ENCODE measurements at regions not wholly inside any gene's neighbourhood (a gene's known extent, or its start where the extent isn't known, plus 50 kb on each side); places are given as distances from the start of the nearest gene placed in this dataset.

GRCh38 chr6:23106951-23107350 is 537.6 kb downstream of the HDGFL1 start:
- TF ChIP-seq RAD21 (conservative IDR thresholded peaks at IDR 0.05 in 1 of 2, IDR thresholded peaks at IDR 0.05 in 1 of 2) = no peak
- TF ChIP-seq E2F6 (IDR thresholded peaks at IDR 0.05; ENCODE audit: borderline replicate concordance, low read depth) = no peak
- no peak for TF ChIP-seq TP53 (CRISPR knock-in tag; IDR thresholded peaks at IDR 0.05)
- TF ChIP-seq MAFK (IDR thresholded peaks at IDR 0.05; ENCODE audit: partially characterized antibody) = no peak
- no peak overlapping the region for H3K27ac ChIP-seq
- ChIA-PET CTCF (no interaction called here), POLR2A (no interaction called here)
- ATAC-seq (no peak), DNase-seq (ENCODE audit: low read depth in 1 of 2, low spot score in 1 of 2) (no peak), FAIRE-seq (no peak)
- no peaks in the 10 kb centered on the region for H3K4me1 ChIP-seq
- H3K9me3 ChIP-seq = no peaks in the 10 kb centered on the region
- H3K4me3 ChIP-seq = no peak overlapping the region
- 11% methylated on average over 2 of the region's 2 CpGs for WGBS (ENCODE audit: missing lambda C conversion rate)
- no peak overlapping the region for H3K4me2 ChIP-seq

DNA sequence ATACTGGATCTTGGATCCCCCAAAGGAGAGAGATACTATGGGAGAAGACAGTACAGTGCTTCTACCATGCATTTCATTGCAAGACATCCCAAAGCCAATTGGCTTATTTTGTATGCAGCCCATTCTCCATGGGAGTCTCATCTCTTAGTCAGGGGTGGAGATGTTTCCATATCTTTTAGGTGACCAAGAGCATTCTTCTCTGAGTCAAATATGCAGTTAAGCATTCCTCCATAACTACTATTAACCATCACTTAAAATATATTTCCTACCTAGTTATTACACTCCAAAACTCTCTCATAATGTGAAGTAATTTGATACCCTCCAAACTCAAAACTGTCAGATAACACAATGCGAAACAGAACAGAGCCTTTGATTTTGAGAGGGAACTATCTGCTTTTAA is 542.6 kb downstream of the HDGFL1 start:
- Histone ChIP-seq H3K4me3 (no peak overlapping the region), H3K9me3 (no peaks in the 10 kb centered on the region), H3K4me2 (no peak overlapping the region), H3K27ac (no peak overlapping the region), H3K4me1 (no peaks in the 10 kb centered on the region)
- POLR2A ChIA-PET = no interaction called here
- WGBS (ENCODE audit: missing lambda C conversion rate) = 86% methylated on average over 1 of the region's 1 CpG
- ATAC-seq (no peak), FAIRE-seq (no peak), DNase-seq (ENCODE audit: low read depth in 1 of 2, low spot score in 1 of 2) (no peak)
- TF ChIP-seq HDAC2 (IDR thresholded peaks at IDR 0.05) (no peak), EP300 (IDR thresholded peaks at IDR 0.05) (no peak), CEBPB (IDR thresholded peaks at IDR 0.05) (no peak)
- CTCF ChIA-PET = interaction anchor here (0.6 kb wide), 1 partner anchor 14 kb away, joined by 5 read pairs; no protein-coding TSS in a partner anchor

DNA sequence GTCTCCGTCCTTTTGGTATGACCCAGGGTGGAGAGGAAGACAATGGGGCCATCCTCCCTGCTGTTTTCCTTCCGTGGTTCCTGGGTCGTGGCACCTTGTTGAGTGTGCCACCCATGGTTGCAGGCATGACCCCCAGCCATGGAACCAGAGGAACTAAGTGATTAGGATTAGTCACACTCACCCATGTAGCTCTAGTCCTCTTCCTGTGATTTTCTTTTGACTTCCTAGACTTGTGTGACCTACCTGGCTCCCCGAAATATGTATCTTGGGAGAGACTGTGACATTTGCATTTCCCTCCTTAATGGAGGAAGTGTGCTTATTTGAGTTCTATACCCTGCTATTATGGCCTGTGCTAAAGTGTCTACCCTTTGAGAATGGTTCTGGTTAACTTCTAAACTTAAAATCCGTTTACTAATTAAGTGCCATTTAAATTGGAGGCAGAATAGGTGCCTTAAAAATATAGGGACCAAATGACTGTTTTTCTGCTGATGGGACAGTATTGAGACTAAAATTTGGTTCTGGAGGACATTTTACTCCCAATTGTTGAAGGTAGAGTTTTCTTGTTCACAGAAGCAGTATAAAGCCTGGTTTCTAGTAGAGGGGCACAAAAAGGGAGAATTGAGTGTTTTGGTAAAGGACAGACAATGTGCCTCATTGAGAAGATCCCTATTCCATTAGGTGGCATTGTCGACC is 545.6 kb downstream of the HDGFL1 start:
- FAIRE-seq (no peak), DNase-seq (ENCODE audit: low read depth in 1 of 2, low spot score in 1 of 2) (no peak), ATAC-seq (no peak)
- POLR2A ChIA-PET = no interaction called here
- no peaks in the 10 kb centered on the region for H3K9me3 ChIP-seq
- H3K4me1 ChIP-seq = no peaks in the 10 kb centered on the region
- CTCF ChIA-PET = no interaction called here
- TF ChIP-seq HOXA7 (CRISPR knock-in tag; IDR thresholded peaks at IDR 0.05) (no peak), JUNB (IDR thresholded peaks at IDR 0.05) (no peak), MAFK (IDR thresholded peaks at IDR 0.05; ENCODE audit: partially characterized antibody) (no peak), CEBPB (IDR thresholded peaks at IDR 0.05) (no peak), MAZ (IDR thresholded peaks at IDR 0.05; ENCODE audit: borderline replicate concordance, low read depth, low read length) (no peak), TP53 (CRISPR knock-in tag; IDR thresholded peaks at IDR 0.05) (no peak), POLR2A (IDR thresholded peaks at IDR 0.05; ENCODE audit: low read length) (no peak), ZSCAN20 (CRISPR knock-in tag; IDR thresholded peaks at IDR 0.05) (no peak), SMC3 (IDR thresholded peaks at IDR 0.05) (no peak), TFCP2L1 (CRISPR knock-in tag; IDR thresholded peaks at IDR 0.05) (no peak), E2F6 (IDR thresholded peaks at IDR 0.05; ENCODE audit: borderline replicate concordance, low read depth) (no peak), MAX (IDR thresholded peaks at IDR 0.05) (no peak)
- no peak overlapping the region for H3K4me3 ChIP-seq
- no peak overlapping the region for H3K27ac ChIP-seq
- no peak overlapping the region for H3K4me2 ChIP-seq
- 14% methylated on average over 6 of the region's 6 CpGs for WGBS (ENCODE audit: missing lambda C conversion rate)

DNA sequence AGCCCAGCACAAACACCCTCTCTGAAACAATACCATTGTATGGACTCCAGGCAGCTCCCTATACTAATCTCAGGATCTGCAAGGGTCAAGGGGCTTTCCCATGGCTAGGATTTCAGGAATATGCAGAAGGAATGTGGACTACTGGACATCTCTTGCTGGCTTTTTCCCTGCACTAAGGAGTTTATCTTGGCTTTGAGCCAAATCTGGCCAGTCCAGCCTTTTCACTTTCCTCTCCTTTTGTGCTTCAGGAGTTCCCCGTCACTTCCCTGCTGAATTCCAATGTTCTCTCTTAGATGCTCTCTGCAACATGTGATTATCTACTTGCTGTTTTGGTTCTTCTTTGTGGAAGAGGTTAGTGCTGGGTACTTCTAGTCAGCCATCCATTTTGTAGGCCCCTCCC is 568.2 kb downstream of the HDGFL1 start:
- TF ChIP-seq JUN (IDR thresholded peaks at IDR 0.05) (no peak), ZC3H11A (IDR thresholded peaks at IDR 0.05) (no peak), SMC3 (IDR thresholded peaks at IDR 0.05) (no peak), HOXB13 (CRISPR knock-in tag; IDR thresholded peaks at IDR 0.05; ENCODE audit: low read depth) (no peak), CEBPB (IDR thresholded peaks at IDR 0.05) (no peak), MAFK (IDR thresholded peaks at IDR 0.05; ENCODE audit: partially characterized antibody) (no peak), EHMT2 (IDR thresholded peaks at IDR 0.05; ENCODE audit: low read depth) (no peak), FOSB (CRISPR knock-in tag; IDR thresholded peaks at IDR 0.05) (no peak), NPAS2 (CRISPR knock-in tag; IDR thresholded peaks at IDR 0.05; ENCODE audit: borderline replicate concordance) (no peak), ZFP36 (IDR thresholded peaks at IDR 0.05; ENCODE audit: borderline replicate concordance, partially characterized antibody) (no peak), TP53 (CRISPR knock-in tag; IDR thresholded peaks at IDR 0.05) (no peak), CBX8 (IDR thresholded peaks at IDR 0.05) (no peak), CHD2 (IDR thresholded peaks at IDR 0.05; ENCODE audit: low read length, partially characterized antibody) (no peak)
- TF ChIP-seq, protein P1, sequence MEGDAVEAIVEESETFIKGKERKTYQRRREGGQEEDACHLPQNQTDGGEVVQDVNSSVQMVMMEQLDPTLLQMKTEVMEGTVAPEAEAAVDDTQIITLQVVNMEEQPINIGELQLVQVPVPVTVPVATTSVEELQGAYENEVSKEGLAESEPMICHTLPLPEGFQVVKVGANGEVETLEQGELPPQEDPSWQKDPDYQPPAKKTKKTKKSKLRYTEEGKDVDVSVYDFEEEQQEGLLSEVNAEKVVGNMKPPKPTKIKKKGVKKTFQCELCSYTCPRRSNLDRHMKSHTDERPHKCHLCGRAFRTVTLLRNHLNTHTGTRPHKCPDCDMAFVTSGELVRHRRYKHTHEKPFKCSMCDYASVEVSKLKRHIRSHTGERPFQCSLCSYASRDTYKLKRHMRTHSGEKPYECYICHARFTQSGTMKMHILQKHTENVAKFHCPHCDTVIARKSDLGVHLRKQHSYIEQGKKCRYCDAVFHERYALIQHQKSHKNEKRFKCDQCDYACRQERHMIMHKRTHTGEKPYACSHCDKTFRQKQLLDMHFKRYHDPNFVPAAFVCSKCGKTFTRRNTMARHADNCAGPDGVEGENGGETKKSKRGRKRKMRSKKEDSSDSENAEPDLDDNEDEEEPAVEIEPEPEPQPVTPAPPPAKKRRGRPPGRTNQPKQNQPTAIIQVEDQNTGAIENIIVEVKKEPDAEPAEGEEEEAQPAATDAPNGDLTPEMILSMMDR (IDR thresholded peaks at IDR 0.05) = no peak
- Histone ChIP-seq H3K4me3 (no peak overlapping the region), H3K9me3 (no peaks in the 10 kb centered on the region), H3K4me1 (no peaks in the 10 kb centered on the region), H3K27ac (no peak overlapping the region), H3K4me2 (no peak overlapping the region)
- ChIA-PET POLR2A (no interaction called here), CTCF (no interaction called here)
- WGBS (ENCODE audit: missing lambda C conversion rate) = 40% methylated on average over 1 of the region's 1 CpG
- ATAC-seq (no peak), DNase-seq (ENCODE audit: low read depth in 1 of 2, low spot score in 1 of 2) (no peak), FAIRE-seq (no peak)

Data from A549 (cell line).